ENCODE measurements at regions not wholly inside any gene's neighbourhood (a gene's known extent, or its start where the extent isn't known, plus 50 kb on each side); places are given as distances from the start of the nearest gene placed in this dataset.

DNA sequence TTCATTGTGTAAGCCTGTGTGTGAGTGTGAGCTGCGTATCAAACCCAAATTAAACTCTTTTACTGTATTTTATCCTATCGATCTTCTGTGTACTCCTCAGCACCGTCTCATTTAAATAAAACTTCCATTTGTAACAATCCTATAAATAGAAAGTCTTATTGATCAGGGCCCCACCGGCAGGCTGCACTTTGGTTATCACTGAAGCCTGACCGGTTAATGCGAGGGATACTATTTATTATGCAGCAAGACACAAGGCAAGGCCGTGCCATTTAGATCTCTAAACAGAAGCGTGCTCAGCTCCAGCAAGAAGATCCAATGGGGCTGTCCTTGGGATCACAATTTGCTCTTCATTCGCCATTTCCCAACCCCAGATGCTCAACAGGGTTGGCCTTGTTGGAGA, 252.6 kb upstream of the TSHZ3 start:
- DNase-seq (ENCODE audit: low read depth): no peak

DNA sequence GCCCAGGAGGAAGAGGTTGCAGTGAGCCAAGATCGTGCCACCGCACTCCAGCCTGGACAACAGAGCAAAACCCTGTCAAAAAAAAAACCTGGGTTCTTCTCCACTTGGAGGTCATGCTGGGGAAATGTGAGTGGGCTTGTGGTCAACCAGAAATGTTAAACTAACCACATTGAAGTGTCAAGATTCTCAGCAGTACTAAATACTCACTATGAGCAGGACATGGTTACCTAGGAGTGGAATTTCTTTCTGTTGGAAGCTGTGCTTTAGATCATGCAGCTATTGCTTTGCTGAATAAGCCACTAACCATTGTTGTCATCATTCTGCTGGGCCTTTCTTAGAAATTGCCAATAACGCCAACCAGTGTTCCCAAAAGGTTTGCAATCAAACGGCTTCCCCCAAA, 253.3 kb upstream of the TSHZ3 start:
- DNase-seq (ENCODE audit: low read depth): no peak

DNA sequence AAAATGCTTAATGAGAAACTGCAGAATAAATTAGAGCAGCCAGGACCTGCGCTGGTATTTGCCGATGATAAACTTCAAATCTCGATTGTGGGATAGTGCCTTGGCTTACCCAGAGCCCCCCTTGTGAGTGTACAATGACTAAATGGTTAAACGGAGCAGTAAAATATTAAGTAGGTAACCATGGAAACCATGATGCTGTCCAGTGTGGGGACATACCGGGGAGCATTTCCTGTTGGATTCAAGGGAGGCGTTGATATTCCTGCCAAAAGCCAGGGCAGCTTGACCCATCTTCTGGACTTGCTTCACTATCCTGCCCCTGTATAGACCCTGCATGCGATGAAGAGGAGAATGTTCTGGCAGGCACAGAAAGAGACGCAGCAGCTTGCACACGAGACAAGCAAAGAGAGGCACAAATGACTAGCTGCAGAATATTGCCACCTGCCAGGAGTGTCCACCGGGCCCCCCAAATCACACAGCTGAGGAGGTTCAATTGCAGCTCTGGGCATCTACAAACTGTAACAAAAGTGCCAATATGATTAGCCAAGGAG, 255.3 kb upstream of the TSHZ3 start:
- DNase-seq (ENCODE audit: low read depth): no peak

GRCh38 chr19:31610018-31610417, 260.8 kb upstream of the TSHZ3 start:
- DNase-seq (ENCODE audit: low read depth): no peak

DNA sequence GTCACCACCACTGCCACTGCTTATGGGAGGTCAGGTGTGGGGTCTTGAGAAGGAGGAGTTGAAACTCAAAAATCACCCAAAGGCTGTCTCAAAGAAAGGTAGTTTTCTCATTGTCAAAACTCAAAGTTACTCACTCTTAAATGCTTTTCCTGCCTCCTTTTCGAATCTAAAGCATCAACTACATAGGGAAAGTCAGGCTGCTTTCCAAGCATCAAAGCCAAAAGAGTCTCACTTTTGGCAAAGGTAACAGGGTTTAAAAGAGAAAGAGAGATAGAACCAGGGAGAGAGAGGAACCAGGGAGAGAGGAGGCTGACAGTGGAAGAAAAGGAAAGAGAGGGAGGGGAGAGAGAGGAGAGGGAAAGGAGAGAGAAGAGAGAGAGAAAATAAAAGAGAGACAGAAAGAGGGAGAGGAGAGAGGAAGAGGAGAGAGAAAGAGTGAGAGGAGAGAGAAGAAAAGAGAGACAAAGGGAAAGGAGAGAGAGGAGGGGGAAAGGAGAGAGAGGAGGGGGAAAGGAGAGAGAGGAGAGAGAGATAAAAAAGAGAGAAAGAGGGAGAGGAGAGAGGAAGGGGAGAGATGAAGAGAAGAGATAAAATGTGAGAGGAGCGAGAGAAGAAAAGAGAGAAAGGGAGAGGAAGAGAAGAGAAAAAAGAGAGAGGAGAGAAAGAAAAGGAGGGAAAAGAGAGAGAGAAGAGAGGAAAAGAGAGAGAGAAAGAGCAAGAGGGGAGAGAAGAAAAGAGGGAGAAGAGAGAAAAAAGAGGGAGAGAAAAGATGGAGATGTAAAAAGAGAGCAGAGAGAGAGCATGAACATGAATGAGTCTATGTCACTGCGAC, 262.0 kb upstream of the TSHZ3 start:
- no peak for DNase-seq (ENCODE audit: low read depth)

DNA sequence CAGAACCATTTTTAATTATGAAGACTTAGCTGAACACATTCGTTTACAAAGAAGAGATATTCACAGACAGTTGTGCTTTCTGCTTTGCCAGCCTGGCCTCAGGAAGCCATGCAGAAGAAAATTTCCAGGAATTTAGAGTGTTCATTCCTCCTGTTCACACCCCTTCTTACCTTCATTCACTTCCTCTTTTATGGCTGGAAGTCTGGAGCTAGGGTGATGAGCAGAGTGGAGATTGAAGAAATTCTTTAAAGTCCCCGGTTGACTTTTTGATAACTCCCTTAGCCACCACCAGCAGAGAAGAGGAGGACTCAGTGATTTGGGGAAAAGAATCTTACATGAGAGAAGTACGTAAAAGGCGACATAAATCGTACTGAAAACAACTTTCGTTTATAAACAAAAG, 263.6 kb upstream of the TSHZ3 start:
- DNase-seq (ENCODE audit: low read depth): no peak

GRCh38 chr19:31613683-31614219, 264.5 kb upstream of the TSHZ3 start:
- no peak for DNase-seq (ENCODE audit: low read depth)

DNA sequence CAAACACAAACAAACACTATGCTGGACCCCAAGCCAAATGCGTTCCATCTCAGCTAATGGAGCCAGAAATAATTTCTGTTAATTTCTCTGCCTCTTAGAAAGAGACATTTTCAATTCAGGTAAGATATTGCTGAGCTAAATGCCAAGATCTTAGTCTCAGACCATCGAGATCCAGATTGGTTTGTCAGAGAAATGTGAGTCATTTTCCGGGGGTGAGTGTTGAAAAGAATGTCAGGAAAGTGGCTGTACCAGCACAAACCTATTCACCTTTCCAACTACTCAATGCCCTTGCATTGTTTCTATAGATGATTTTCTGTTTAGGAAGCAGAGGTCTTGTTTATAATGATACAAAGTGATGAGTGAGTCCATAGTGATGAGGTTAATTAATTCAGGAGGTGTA, 266.8 kb upstream of the TSHZ3 start:
- DNase-seq (ENCODE audit: low read depth): no peak

DNA sequence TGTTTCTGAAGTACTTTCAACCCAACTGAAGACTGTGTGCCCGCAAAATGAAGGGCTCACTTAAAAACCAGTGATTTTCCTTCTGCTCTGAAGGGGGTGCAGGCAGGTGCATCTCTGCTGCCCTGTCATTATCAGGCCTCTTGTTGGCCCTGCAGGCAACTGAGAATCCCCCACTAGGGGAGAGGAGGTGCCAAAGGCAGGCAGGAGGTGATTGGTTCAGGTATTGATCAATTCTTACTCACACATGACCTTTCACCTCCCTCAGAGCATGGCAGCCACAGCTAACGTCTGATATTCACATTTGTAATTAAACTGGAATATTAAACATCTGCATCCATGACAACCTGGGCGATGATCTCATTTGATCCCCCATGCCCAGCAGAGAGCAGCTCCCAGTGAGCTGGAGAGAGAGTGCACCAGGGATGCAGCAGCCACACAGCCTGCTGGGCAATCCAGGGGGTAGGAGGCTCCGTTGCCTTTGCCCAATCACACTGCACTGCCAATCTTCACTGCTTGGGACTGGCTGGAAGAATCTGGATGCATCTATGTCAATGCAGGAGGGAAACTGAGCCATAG, 267.9 kb upstream of the TSHZ3 start:
- DNase-seq (ENCODE audit: low read depth): no peak

DNA sequence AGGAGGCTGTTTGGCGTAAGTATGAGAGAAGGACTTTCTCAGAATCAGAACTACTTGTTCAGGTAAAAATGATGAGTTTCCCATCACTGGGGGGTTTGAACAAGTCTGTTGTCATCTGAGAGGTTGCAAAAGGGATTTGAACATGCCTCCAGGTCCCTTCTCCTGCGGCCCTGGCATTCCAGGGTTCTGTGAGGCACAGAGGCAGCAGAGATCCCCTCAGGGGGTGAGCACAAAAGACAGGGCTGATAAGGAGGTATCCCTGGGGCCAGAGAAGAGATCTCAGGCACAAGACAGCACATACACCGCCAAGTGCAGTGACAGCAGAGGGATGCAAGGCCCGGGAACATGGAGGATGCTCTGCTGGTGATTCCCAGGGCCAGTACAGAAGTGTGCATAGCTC, 275.8 kb upstream of the TSHZ3 start:
- no peak for DNase-seq (ENCODE audit: low read depth)

DNA sequence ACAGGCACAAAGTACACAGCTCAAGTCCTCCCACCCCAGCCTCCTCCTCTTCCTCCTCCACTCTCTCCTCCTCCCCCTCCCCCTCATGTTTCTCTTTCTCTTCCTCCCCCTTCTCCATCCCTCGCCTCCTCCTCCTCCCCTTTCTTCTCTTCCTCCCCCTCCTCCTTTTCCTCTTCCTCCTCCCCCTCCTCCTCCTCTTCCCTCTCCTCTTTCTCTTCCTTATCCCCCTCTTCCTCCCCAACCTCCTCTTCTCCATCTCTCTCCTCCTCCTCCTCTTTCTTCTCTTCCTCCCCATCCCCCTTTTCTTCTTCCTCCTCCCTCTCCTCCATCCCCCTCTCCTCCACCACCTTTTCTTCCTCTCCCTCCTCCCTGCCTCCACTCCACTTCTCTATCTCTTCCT, 276.3 kb upstream of the TSHZ3 start:
- DNase-seq (ENCODE audit: low read depth): no peak

DNA sequence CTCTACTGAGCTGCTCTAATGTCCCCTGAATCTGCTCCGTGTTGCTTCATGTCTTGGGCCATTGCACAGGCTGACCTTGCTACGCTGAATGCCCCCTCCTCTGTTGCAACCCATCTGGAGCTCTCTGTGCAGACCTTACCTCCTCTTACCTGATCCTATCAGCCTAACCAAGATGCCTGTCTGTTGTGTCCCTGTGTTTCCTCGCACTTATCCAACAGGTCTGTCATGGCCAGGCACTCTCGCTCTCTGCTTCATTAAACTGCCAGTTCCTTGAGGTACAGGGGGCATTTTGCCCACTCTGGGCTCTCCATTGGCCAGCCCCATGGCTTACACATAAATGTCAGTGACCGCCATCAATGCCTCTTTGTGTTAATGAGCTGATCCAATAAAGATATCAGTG, 277.7 kb upstream of the TSHZ3 start:
- no peak for DNase-seq (ENCODE audit: low read depth)

- DNase-seq (ENCODE audit: low read depth): no peak
Measured at GRCh38 chr19:31627620-31628365, 278.6 kb upstream of the TSHZ3 start.

GRCh38 chr19:31629579-31630363, 280.5 kb upstream of the TSHZ3 start:
- DNase-seq (ENCODE audit: low read depth): no peak

DNA sequence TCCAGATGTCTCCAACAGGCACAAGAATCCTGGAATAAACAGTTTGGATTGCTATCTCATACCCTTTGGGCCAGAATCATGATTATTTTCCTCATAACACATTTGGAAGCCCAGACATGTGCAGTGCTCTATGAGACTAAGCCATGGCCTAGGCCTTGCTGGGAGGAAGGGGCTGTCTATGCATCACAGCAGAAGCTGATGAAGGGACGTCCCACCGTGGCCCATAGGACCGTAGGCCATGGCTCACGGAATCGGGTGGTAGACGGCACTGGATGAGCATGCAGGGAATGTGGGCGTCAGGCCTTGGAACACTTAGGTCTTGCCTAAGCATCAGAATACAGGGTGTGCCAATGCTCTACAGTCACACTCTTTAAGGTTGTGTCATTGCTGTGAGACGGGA, 283.8 kb upstream of the TSHZ3 start:
- DNase-seq (ENCODE audit: low read depth): no peak

DNA sequence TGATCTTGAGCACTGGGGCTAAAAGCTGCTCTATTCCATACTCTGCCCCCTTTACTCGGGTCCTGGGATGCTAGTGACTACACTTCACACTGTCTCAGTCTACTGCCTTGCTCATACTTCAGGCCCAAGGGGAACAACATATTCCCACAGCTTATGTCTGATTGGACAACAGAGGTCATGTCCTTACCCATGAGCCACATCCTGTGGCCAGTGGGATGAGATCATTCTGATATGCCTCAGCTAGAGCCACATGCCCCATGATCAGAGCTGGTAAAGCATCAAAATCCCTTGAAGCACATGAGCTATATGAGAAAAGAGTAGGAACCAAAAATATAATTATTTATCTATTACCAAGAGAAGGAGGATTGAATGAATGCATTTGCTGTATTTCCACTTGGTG, 290.1 kb upstream of the TSHZ3 start:
- no peak for DNase-seq (ENCODE audit: low read depth)

DNA sequence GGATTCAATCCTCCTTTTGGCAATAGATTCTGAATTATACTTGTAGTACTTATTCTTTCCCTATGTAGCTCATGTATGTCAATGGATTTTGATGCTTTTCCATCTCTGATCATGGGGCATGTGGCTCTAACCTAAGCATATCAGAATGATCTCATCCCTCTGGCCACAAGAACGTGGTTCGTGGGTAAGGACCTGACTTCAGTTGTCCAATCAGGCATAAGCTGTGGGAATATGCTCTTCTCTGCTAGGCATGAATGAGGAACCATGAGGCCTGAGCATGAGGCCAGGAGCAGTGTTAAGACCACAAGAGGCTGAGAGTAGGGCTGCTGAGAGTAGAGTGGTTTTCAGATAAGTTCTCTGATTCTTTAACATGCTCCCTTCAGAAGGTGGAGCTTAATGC, 292.4 kb upstream of the TSHZ3 start:
- no peak for DNase-seq (ENCODE audit: low read depth)

DNA sequence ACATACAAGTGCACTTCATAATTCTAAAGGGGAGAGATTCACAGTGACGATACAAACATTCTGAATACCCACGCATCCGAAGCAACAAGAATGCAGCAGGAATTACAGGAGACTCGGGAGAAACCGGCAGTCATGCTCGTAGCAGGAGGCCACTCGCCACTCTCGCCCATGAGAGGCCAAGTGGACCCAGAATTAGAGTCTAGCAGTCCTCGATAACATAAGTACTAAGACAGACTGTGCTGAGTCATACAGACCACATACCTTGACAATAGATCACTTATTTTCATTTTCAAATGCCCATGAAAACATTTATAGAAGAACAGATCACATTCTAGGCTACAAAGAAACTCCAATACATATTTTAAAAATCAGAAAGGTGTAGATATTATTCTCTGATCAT, 299.1 kb upstream of the TSHZ3 start:
- DNase-seq (ENCODE audit: low read depth): no peak

DNA sequence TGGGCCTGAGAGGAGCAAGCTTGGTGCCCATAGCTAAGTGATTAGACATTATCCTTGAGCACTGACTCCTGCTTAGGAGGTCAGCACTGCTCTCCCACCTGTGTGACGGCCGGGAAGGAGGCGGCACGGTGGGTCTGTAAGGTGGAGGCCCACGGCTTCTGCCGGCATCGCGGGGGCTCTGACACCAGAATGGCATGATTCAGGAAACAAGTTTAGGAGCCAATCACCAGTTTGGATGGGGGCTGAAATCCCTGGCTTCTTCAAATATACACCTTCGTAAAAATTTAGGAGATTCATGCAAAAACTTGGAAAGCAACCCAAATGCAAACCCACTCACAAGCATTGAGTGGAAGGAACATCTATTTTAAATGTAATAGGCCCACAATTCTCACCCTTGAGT, 307.3 kb upstream of the TSHZ3 start:
- no peak for DNase-seq (ENCODE audit: low read depth)

DNA sequence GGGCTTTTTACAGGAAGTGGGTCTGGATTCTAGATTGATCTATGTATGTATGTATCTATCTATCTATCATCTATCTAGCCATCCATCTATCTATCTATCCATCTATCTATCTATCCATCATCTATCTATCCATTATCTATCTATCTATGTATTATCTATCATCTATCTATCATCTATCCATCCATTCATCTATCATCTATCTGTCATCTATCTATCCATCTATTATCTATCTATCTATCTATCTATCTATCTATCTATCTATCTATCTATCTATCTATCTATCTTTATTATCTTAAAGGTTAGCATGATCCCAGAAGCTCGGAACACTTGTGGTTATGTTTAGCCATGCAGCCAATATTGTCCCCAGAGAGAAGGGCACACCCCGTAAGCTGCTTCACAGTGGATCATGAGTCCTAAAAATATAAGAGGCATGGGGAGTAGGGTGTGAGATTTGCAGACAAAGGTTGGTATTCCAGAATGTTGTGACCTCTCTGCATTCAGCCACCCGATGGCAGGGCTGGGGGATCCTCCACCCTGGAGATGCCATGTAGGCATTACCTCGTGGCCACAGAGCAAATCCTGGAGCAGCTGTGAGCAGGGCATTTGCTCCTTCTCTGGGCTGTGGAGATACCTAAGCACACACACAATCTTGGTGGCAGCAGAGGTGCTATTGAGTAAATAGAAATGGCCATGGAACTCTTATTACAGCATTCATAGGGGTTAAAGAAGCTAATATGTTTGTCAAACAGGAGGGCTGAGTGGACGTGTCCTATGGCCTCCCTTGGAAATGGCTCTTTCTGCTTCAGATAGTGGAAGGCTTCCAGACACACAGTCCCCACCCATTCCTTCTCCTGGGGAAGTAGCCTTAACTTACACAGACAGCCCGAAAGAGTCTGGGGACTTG, 310.0 kb upstream of the TSHZ3 start:
- DNase-seq (ENCODE audit: low read depth): no peak

- DNase-seq (ENCODE audit: low read depth): no peak
Measured at GRCh38 chr19:31659897-31660210, 310.6 kb upstream of the TSHZ3 start.
